Body of pancreas (tissue), 4 donors: ENCODE measurements at regions not wholly inside any gene's neighbourhood (a gene's known extent, or its start where the extent isn't known, plus 50 kb on each side); places are given as distances from the start of the nearest gene placed in this dataset.

Experiments used
- ATAC-seq: fragments of 150-250 bp; one replicate; pipeline ENCODE4 v1.9.1; 2016
- DNase-seq, 4 donors: peaks; one replicate each; pipeline ENCODE4 v3.0.0-alpha.2; 2019
- H3K27ac ChIP-seq, 4 donors: fragments of 200-600 bp; sonication (generic); 1 replicate in 3 of 4; 2 replicates in 1 of 4; pipeline versions ENCODE4 v1.5.1 to v1.6.1; 2016 to 2019; ENCODE audit warnings: mild to moderate bottlenecking in 1 of 4, mixed read lengths in 1 of 4, moderate library complexity in 1 of 4
- H3K27me3 ChIP-seq, 2 donors: fragments of 200-600 bp; sonication (generic); one replicate each; pipeline ENCODE4 v1.6.0; 2016; ENCODE audit warnings: mild to moderate bottlenecking in 1 of 2
- H3K36me3 ChIP-seq, 2 donors: fragments of 200-600 bp; sonication (generic); replicated peaks in 1 of 2; 2 replicates each; pipeline ENCODE4 v1.5.1; 2016; ENCODE audit warnings: low read depth in 2 of 2; ENCODE audit not compliant: insufficient read depth in 1 of 2
- H3K4me1 ChIP-seq: fragments of 200-600 bp; sonication (generic); one replicate; pipeline ENCODE4 v1.6.0; 2016
- H3K4me3 ChIP-seq, 2 donors: fragments of 200-600 bp; sonication (generic); 1 replicate in 1 of 2; 2 replicates in 1 of 2; pipeline ENCODE4 v1.5.1; 2016 to 2019
- H3K9me3 ChIP-seq, 3 donors: fragments of 200-600 bp; sonication (generic); 1 replicate in 2 of 3; 2 replicates in 1 of 3; pipeline ENCODE4 v1.5.1; 2016
- POLR2A ChIP-seq, 3 donors: fragments of 450-650 bp; IDR thresholded peaks; one replicate each; pipeline ENCODE4 v1.6.1; 2016; ENCODE audit warnings: antibody characterized with exemption in 3 of 3, mild to moderate bottlenecking in 2 of 3
- WGBS, 2 donors: methylation state at CpG; one replicate each; pipeline ENCODE4 v1.1.5; 2017; 5-methylcytosine and 5-hydroxymethylcytosine counted together
- intact Hi-C: fragments of 100-400 bp; cut with DNase I; formaldehyde crosslinking; loops from one replicate; pipeline ENCODE4 v1.15.1; 2023
- TF ChIP-seq, protein P1 (sequence below), 7 experiments: fragments of 450-650 bp in 4 of 7; fragments of 200-600 bp in 3 of 7; sonication (generic) in 3 of 7; IDR thresholded peaks; one replicate each; pipeline ENCODE4 v1.5.1; 2016 to 2019; ENCODE audit warnings: antibody characterized with exemption in 7 of 7

DNA sequence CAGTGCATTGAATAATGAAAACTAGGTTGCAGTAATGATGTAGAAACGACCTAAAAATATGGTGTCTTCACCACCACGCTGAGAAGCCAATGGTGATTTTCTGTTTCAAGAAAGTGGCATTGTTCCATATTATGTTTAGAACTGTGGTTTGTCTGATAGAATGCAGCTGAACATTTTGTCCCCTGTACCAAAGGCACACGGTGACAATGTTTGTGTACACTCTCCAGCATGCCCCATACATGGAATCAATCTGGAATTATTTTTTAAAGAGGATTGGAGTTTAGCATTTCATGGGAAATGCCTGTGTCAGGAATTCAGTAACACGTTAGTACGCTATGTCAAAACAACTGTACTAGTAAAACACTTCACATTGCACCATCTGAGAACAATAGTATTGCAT lies 237.4 kb upstream of the AUTS2 start:
- Histone ChIP-seq H3K27me3 (no peaks in the 10 kb centered on the region), H3K4me1 (no peaks in the 10 kb centered on the region), H3K27ac (no peak overlapping the region), H3K36me3 (no peaks in the 10 kb centered on the region), H3K9me3 (no peaks in the 10 kb centered on the region), H3K4me3 (no peak overlapping the region)
- ATAC-seq (no peak), DNase-seq (no peak)
- WGBS, 2 donors: 50 to 54% methylated on average over 5 of the region's 5 CpGs
- TF ChIP-seq POLR2A (IDR thresholded peaks at IDR 0.05): no peak
- TF ChIP-seq, protein P1, sequence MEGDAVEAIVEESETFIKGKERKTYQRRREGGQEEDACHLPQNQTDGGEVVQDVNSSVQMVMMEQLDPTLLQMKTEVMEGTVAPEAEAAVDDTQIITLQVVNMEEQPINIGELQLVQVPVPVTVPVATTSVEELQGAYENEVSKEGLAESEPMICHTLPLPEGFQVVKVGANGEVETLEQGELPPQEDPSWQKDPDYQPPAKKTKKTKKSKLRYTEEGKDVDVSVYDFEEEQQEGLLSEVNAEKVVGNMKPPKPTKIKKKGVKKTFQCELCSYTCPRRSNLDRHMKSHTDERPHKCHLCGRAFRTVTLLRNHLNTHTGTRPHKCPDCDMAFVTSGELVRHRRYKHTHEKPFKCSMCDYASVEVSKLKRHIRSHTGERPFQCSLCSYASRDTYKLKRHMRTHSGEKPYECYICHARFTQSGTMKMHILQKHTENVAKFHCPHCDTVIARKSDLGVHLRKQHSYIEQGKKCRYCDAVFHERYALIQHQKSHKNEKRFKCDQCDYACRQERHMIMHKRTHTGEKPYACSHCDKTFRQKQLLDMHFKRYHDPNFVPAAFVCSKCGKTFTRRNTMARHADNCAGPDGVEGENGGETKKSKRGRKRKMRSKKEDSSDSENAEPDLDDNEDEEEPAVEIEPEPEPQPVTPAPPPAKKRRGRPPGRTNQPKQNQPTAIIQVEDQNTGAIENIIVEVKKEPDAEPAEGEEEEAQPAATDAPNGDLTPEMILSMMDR (IDR thresholded peaks at IDR 0.05): no peak
- intact Hi-C loops: no loop called here

DNA sequence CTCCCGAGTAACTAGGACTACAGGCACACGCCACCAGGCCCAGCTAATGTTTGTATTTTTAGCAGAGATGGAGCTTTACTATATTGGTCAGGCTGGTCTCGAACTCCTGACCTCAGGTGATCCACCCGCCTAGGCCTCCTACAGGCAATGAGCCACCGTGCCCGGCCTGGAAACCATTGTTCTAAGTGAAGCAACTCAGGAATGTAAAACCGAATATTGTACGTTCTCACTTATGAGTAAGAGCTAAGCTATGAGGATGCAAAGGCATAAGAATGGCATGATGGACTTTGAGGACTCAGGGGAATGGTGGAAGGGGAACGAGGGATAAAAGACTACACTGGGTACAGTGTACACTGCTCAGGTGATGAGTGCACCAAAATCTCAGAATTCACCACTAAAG lies 235.1 kb upstream of the AUTS2 start:
- 74 to 77% methylated on average over 6 to 9 of the region's 9 CpGs for WGBS, 2 donors
- no peaks in the 10 kb centered on the region for H3K36me3 ChIP-seq
- H3K27me3 ChIP-seq: no peaks in the 10 kb centered on the region
- TF ChIP-seq POLR2A (IDR thresholded peaks at IDR 0.05): no peak
- TF ChIP-seq, protein P1 (IDR thresholded peaks at IDR 0.05): no peak
- intact Hi-C loops: no loop called here
- H3K4me1 ChIP-seq: no peaks in the 10 kb centered on the region
- no peaks in the 10 kb centered on the region for H3K9me3 ChIP-seq
- H3K27ac ChIP-seq: no peak overlapping the region
- DNase-seq (no peak), ATAC-seq (no peak)
- no peak overlapping the region for H3K4me3 ChIP-seq

DNA sequence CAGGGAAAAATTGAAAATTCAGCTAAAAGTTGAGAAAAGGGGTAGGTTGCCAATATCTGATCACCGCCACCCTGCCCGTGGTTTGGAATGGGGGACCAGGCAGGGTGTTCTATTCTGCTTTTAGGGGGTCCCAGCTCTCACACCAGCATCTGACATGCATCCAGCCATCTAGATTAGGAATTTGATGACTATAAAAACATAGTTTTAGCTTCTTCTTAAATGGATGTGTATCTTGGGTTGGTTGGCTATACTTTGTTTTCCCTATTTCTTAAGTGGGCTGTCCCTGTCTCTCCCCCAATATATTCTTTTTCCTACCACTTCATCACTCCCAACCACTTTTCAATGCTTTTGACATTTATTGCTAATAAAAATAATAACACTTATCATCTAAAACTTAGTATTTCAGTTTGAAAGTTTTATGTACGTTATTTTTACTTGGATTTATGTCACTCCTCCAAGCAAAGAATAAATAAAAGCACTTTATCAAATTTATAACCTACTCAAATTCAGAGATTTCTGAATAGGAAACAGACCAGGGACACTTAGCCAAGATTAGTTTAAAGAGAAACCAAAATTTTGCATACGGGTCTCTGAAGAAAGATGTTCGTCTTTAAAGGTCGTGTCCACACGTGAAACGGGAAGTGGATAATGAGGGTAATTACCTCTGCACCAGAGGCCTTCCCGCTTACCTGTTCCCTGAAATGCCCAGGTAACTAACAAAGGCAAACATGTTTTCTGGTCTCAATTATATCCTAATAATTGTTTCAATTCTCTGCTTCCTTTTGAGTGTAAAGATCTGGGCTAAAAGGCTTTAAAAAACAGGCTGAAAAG lies 233.2 kb upstream of the AUTS2 start:
- H3K36me3 ChIP-seq: no peaks in the 10 kb centered on the region
- ATAC-seq: no peak
- no peaks in the 10 kb centered on the region for H3K4me1 ChIP-seq
- H3K27ac ChIP-seq: no peak overlapping the region
- no peaks in the 10 kb centered on the region for H3K9me3 ChIP-seq
- DNase-seq: no peak
- WGBS, 2 donors: 61 to 73% methylated on average over 9 of the region's 9 CpGs
- H3K4me3 ChIP-seq: no peak overlapping the region
- H3K27me3 ChIP-seq: no peaks in the 10 kb centered on the region
- TF ChIP-seq, protein P1 (IDR thresholded peaks at IDR 0.05): no peak
- TF ChIP-seq POLR2A (IDR thresholded peaks at IDR 0.05): no peak
- intact Hi-C loops: no loop called here

DNA sequence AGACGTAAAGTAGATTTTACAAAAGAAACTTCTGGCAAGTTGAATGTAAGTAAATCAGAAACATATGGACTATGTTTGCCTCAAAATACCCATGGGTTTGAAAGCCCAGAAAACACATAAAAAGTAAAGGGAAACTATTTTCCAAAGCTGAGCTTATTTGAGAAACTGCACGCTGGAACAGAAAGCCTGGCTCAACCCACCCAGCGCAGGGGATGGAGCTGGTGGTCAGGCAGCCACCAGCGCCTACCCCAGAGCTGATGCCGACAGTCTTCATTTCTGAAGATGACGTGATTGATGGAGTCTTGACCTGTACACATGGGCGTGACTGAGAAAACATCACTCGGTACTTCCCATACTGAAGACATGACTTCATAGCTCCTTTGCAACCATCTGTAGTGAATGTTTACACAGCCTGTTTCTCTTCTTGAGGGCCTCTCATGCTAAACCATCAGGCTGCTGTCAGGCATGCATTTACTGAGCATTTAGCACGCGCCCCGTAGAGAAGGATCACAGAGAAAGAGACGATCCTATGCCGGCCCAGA lies 232.6 kb upstream of the AUTS2 start:
- no peaks in the 10 kb centered on the region for H3K4me1 ChIP-seq

More for the DNA sequence above, 232.6 kb upstream of the AUTS2 start:
- intact Hi-C loops: no loop called here
- no peaks in the 10 kb centered on the region for H3K36me3 ChIP-seq
- 48% methylated on average over 13 of the region's 13 CpGs for WGBS, 2 donors
- H3K4me3 ChIP-seq: no peak overlapping the region
- ATAC-seq (no peak), DNase-seq (no peak)
- TF ChIP-seq, protein P1 (IDR thresholded peaks at IDR 0.05): no peak
- no peak for TF ChIP-seq POLR2A (IDR thresholded peaks at IDR 0.05)
- H3K9me3 ChIP-seq: no peaks in the 10 kb centered on the region
- no peaks in the 10 kb centered on the region for H3K27me3 ChIP-seq
- H3K27ac ChIP-seq: no peak overlapping the region
